Neural progenitor cell (in vitro differentiated cells): ENCODE measurements at regions not wholly inside any gene's neighbourhood (a gene's known extent, or its start where the extent isn't known, plus 50 kb on each side); places are given as distances from the start of the nearest gene placed in this dataset.
A peak's percentile ranks its signal among the peaks of the same experiment; 100 is the strongest.
"Not testable (repeated sequence)": the region's sequence is repeated elsewhere in the genome, so short reads cannot be mapped to it uniquely, and the experiment has no call there.

Experiments
- DNase-seq: peaks from one replicate; pipeline ENCODE4 v3.0.0-alpha.2; 2016; ENCODE audit warnings: low spot score
- H2AFZ ChIP-seq: fragments of 200-600 bp; sonication (generic); replicated peaks from 2 replicates; pipeline ENCODE4 v1.6.1; 2016; ENCODE audit warnings: antibody characterized with exemption
- H3F3A ChIP-seq: fragments of 200-600 bp; sonication (generic); 2 replicates; pipeline ENCODE4 v1.6.1; 2016; ENCODE audit warnings: antibody characterized with exemption, low read depth
- H3K27ac ChIP-seq: fragments of 200-600 bp; sonication (generic); 2 replicates; pipeline ENCODE4 v1.5.1; 2016; ENCODE audit warnings: mild to moderate bottlenecking
- H3K27me3 ChIP-seq: fragments of 200-600 bp; sonication (generic); 2 replicates; pipeline ENCODE4 v1.6.1; 2016; ENCODE audit warnings: mild to moderate bottlenecking, moderate library complexity
- H3K36me3 ChIP-seq: fragments of 200-600 bp; sonication (generic); 2 replicates; pipeline ENCODE4 v1.5.1; 2016
- H3K4me1 ChIP-seq: fragments of 200-600 bp; sonication (generic); 2 replicates; pipeline ENCODE4 v1.6.1; 2016; ENCODE audit warnings: mixed run types
- H3K4me2 ChIP-seq: fragments of 200-600 bp; sonication (generic); 2 replicates; pipeline ENCODE4 v1.6.1; 2016
- H3K4me3 ChIP-seq: fragments of 200-600 bp; sonication (generic); 2 replicates; pipeline ENCODE4 v1.5.1; 2016
- H3K79me2 ChIP-seq: fragments of 200-600 bp; sonication (generic); 2 replicates; pipeline ENCODE4 v1.6.1; 2016; ENCODE audit warnings: low read depth
- H3K9ac ChIP-seq: fragments of 200-600 bp; sonication (generic); 2 replicates; pipeline ENCODE4 v1.6.1; 2016
- H3K9me3 ChIP-seq: fragments of 200-600 bp; sonication (generic); 2 replicates; pipeline ENCODE4 v1.5.1; 2016; ENCODE audit warnings: low read depth
- H4K20me1 ChIP-seq: fragments of 200-600 bp; sonication (generic); 2 replicates; pipeline ENCODE4 v1.6.1; 2016; ENCODE audit warnings: low read depth
- H3K27ac Mint-ChIP-seq: 3 replicates; pipeline ENCODE4 v1.8.0; 2021; ENCODE audit warnings: mixed read lengths
- H3K27me3 Mint-ChIP-seq: 2 replicates; pipeline ENCODE4 v1.8.0; 2022; ENCODE audit warnings: low read depth, mild to moderate bottlenecking, inconsistent platforms, moderate library complexity, mixed read lengths; ENCODE audit not compliant: insufficient read depth
- H3K36me3 Mint-ChIP-seq: 3 replicates; pipeline ENCODE4 v1.8.0; 2021; ENCODE audit warnings: mixed read lengths
- H3K4me1 Mint-ChIP-seq: 3 replicates; pipeline ENCODE4 v1.8.0; 2021; ENCODE audit warnings: mixed read lengths
- H3K4me3 Mint-ChIP-seq: 3 replicates; pipeline ENCODE4 v1.8.0; 2021; ENCODE audit warnings: mild to moderate bottlenecking, moderate library complexity, mixed read lengths
- H3K9me3 Mint-ChIP-seq: 3 replicates; pipeline ENCODE4 v1.8.0; 2020; ENCODE audit warnings: mixed read lengths
- EZH2 ChIP-seq: fragments of 200-600 bp; sonication (generic); IDR thresholded peaks from 2 replicates; pipeline ENCODE4 v1.6.1; 2017; ENCODE audit warnings: antibody characterized with exemption, mild to moderate bottlenecking, moderate library complexity
- EZH2phosphoT487 ChIP-seq: fragments of 200-600 bp; sonication (generic); IDR thresholded peaks from 2 replicates; pipeline ENCODE4 v1.6.1; 2017; ENCODE audit warnings: antibody characterized with exemption
- TF ChIP-seq, protein P1 (sequence below): fragments of 200-600 bp; sonication (generic); IDR thresholded peaks from 2 replicates; pipeline ENCODE4 v1.5.1; 2017; ENCODE audit warnings: antibody characterized with exemption, mild to moderate bottlenecking

DNA sequence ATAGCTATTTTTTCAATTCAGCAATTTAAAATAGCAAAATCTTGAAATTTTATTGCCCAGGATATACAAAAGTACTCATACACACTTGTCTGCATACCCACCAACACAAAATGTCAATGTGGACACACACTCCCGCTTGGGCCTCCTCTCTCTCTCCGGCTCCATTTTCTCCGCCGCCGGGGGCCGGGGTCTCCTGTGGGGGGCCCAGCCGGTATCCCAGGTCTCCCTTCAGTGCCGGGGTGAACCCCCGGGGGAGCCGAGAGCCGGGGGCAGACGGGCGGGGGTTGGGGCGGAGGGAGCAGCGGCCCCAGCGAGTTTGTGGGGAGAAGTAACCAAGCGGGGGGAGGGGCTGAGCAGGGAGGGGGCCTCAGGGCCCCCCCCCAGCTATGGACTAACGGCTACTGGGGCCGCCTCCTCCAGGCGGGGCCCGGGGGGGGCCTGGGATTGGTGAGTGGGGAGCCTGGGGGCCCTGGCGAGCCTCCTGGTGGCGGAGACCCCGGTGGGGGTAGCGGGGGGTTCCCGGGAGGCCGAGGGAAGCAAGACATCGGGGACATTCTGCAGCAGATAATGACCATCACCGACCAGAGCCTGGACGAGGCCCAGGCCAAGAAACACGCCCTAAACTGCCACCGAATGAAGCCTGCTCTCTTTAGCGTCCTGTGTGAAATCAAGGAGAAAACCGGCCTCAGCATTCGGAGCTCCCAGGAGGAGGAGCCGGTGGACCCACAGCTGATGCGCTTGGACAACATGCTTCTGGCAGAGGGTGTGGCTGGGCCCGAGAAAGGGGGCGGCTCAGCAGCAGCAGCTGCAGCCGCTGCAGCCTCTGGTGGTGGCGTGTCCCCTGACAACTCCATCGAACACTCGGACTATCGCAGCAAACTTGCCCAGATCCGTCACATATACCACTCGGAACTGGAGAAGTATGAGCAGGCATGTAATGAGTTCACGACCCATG is 56.6 kb downstream of the CHST2 start:
- H4K20me1 ChIP-seq, H3K4me3 Mint-ChIP-seq, H3K9ac ChIP-seq, H3K4me1 ChIP-seq, H3K27me3 ChIP-seq, H3K9me3 ChIP-seq, H2AFZ ChIP-seq, H3K4me2 ChIP-seq, H3K36me3 Mint-ChIP-seq, H3F3A ChIP-seq, H3K79me2 ChIP-seq, H3K27ac ChIP-seq, DNase-seq, H3K4me3 ChIP-seq, H3K27me3 Mint-ChIP-seq, H3K36me3 ChIP-seq: not testable (repeated sequence)
- H3K4me1 Mint-ChIP-seq = peaks cover 14% of the 10 kb centered on the region
- peak overlapping the region; percentile 33 for H3K27ac Mint-ChIP-seq
- H3K9me3 Mint-ChIP-seq = peaks cover 29% of the 10 kb centered on the region

DNA sequence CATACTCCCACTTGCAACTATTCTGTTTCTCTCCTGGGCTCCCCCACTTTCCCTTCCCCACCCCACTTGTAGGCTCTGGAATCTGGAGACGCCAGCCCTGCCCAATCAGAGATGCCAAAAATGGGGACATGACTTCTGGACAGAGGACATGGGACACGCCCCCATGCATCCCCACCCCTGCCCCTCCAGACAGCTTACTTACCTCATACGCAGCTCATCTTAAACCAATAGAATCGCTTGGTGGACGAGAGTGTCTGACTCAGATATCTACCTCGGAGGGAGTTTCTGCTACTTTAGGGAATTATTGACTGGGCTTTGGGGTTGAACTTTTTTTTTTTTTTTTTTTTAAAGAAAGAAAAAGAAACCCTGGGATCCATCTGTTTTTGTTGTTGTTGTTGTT is 58.4 kb downstream of the CHST2 start:
- not testable (repeated sequence) for H3K27me3 ChIP-seq, H3K4me3 Mint-ChIP-seq, H3K36me3 ChIP-seq, DNase-seq, H3K9ac ChIP-seq, H3K36me3 Mint-ChIP-seq, H3K79me2 ChIP-seq, H3F3A ChIP-seq, H2AFZ ChIP-seq, H3K4me1 ChIP-seq, H3K27me3 Mint-ChIP-seq, H3K27ac ChIP-seq, H3K9me3 ChIP-seq, H3K4me2 ChIP-seq, H3K27ac Mint-ChIP-seq, H3K4me1 Mint-ChIP-seq, H3K4me3 ChIP-seq, H4K20me1 ChIP-seq
- H3K9me3 Mint-ChIP-seq = peaks cover 24% of the 10 kb centered on the region

DNA sequence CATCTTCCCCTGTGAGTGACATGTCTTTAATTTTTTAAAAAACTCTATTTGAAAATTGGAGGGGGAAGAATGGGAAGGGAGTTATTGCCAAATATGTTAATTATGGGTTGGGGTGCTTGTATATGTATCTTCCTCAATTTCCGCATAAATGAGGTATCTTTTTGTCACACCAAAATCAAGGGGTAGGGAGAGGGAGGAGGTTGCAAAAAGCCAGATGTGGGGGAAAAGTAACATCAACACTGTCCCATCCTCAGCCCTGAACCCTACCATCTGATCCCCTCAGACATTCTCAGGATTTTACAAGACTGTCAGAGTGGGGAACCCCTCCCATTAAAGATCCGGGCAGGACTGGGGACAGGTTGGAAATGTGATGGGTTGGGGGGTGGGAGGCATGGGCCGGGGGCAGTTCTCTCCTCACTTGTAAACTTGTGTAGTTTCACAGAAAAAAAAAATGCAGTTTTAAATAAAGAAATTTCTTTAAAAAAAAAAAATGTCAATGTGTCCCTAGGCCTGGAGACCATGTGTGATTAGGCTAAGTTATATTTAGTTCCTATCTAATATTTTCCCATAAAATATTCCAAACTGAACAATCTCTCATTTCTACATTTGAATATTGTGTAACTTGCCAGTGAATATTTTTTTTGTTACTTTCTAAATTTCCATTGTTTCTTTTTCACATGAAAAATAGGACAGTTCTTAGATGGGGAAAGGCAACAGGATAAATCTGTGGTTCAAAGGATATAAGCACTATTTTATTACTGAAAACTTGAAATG is 59.4 kb downstream of the CHST2 start:
- H2AFZ ChIP-seq, H3K36me3 Mint-ChIP-seq, H3F3A ChIP-seq, H3K4me3 ChIP-seq, H3K27me3 Mint-ChIP-seq, H3K4me3 Mint-ChIP-seq, H3K27me3 ChIP-seq, H3K4me2 ChIP-seq, H3K4me1 ChIP-seq, H3K4me1 Mint-ChIP-seq, H3K9me3 ChIP-seq, H4K20me1 ChIP-seq, H3K9ac ChIP-seq, H3K27ac ChIP-seq, DNase-seq, H3K79me2 ChIP-seq, H3K27ac Mint-ChIP-seq, H3K36me3 ChIP-seq: not testable (repeated sequence)
- H3K9me3 Mint-ChIP-seq = peaks cover 18% of the 10 kb centered on the region

DNA sequence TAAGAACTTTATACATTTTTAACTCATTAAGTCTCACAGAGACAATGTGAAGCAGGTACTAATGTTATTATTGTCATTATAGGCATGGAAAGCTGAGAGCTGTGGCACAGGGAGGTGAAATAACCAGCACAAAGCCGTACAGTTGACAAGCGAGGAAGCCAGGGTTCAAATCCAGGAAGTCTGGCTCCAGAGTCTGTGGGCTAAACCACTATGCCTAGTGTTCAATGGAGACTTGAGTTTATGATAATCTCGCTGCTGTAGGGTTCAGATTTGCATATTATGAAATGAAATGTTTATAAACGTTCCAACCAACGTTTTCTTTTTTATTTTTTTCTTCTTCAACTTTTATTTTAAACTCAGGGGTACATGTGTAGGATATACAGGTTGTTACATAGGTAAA is 60.0 kb downstream of the CHST2 start:
- Histone ChIP-seq H3K79me2 (no peaks in the 10 kb centered on the region), H4K20me1 (no peaks in the 10 kb centered on the region), H3K36me3 (no peaks in the 10 kb centered on the region), H3K4me2 (no peak overlapping the region), H3K4me1 (no peaks in the 10 kb centered on the region), H3K9me3 (no peaks in the 10 kb centered on the region), H2AFZ (no peak overlapping the region), H3F3A (no peaks in the 10 kb centered on the region), H3K4me3 (no peak overlapping the region), H3K27ac (no peak overlapping the region), H3K9ac (no peak overlapping the region), H3K27me3 (no peaks in the 10 kb centered on the region)
- TF ChIP-seq, protein P1, sequence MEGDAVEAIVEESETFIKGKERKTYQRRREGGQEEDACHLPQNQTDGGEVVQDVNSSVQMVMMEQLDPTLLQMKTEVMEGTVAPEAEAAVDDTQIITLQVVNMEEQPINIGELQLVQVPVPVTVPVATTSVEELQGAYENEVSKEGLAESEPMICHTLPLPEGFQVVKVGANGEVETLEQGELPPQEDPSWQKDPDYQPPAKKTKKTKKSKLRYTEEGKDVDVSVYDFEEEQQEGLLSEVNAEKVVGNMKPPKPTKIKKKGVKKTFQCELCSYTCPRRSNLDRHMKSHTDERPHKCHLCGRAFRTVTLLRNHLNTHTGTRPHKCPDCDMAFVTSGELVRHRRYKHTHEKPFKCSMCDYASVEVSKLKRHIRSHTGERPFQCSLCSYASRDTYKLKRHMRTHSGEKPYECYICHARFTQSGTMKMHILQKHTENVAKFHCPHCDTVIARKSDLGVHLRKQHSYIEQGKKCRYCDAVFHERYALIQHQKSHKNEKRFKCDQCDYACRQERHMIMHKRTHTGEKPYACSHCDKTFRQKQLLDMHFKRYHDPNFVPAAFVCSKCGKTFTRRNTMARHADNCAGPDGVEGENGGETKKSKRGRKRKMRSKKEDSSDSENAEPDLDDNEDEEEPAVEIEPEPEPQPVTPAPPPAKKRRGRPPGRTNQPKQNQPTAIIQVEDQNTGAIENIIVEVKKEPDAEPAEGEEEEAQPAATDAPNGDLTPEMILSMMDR = no peak
- TF ChIP-seq EZH2phosphoT487 (no peak), EZH2 (no peak)
- Mint-ChIP-seq H3K36me3 (no peaks in the 10 kb centered on the region), H3K9me3 (peaks cover 16% of the 10 kb centered on the region), H3K27ac (no peak overlapping the region), H3K4me1 (no peaks in the 10 kb centered on the region), H3K4me3 (no peak overlapping the region), H3K27me3 (peaks cover 2% of the 10 kb centered on the region)
- no peak for DNase-seq

DNA sequence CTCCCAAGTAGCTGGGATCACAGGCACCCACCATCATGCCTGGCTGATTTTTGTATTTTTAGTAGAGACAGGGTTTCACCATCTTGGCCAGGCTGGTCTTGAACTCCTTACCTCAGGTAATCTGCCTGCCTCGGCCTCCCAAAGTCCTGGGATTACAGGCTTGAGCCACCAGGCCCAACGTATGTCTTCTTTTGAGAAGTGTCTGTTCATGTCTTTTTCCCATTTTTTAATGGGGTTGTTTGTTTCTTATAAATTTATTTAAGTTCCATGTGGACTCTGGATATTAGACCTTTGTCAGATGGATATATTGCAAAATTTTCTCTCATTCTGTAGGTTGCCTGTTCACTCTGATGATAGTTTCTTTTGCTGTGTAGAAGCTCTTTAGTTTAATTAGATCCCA is 61.3 kb downstream of the CHST2 start:
- not testable (repeated sequence) for H3K4me2 ChIP-seq, H3K4me1 ChIP-seq, H3K27me3 ChIP-seq, H3K27ac Mint-ChIP-seq, H3F3A ChIP-seq, H3K27me3 Mint-ChIP-seq, H3K9ac ChIP-seq, H3K36me3 Mint-ChIP-seq, H3K9me3 ChIP-seq, H3K27ac ChIP-seq, H4K20me1 ChIP-seq, H3K79me2 ChIP-seq, H2AFZ ChIP-seq, H3K4me1 Mint-ChIP-seq, H3K4me3 ChIP-seq, H3K4me3 Mint-ChIP-seq, H3K36me3 ChIP-seq, DNase-seq
- H3K9me3 Mint-ChIP-seq = peaks cover 10% of the 10 kb centered on the region

DNA sequence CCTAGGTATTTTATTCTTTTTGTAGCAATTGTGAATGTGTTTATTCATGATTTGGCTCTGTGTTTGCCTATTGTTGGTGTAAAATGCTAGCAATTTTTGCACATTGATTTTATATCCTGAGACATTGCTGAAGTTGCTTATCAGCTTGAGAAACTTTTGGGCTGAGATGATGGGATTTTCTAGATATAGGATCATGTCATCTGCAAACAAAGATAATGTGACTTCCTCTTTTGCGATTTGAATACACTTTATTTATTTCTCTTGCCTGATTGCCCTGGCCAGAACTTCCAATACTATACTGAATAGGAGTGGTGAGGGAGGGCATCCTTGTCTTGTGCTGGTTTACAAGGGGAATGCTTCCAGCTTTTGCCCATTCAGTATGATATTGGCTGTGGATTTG is 62.4 kb downstream of the CHST2 start:
- H3K9me3 Mint-ChIP-seq = peaks cover 10% of the 10 kb centered on the region
- not testable (repeated sequence) for H3K4me1 ChIP-seq, H3K27ac ChIP-seq, H3K9ac ChIP-seq, H3K27ac Mint-ChIP-seq, H3K4me1 Mint-ChIP-seq, H3K36me3 ChIP-seq, H4K20me1 ChIP-seq, H3K79me2 ChIP-seq, H3F3A ChIP-seq, H3K4me2 ChIP-seq, H3K27me3 Mint-ChIP-seq, H2AFZ ChIP-seq, H3K36me3 Mint-ChIP-seq, H3K4me3 ChIP-seq, H3K27me3 ChIP-seq, DNase-seq, H3K4me3 Mint-ChIP-seq, H3K9me3 ChIP-seq
